HEK293T (cell line): ENCODE measurements at regions not wholly inside any gene's neighbourhood (a gene's known extent, or its start where the extent isn't known, plus 50 kb on each side); places are given as distances from the start of the nearest gene placed in this dataset.

Experiments used
- ARNT ChIP-seq: fragments of 450-650 bp; IDR thresholded peaks from 2 replicates; pipeline ENCODE4 v1.6.1; 2017; ENCODE audit warnings: mild to moderate bottlenecking
- ELF4 ChIP-seq: fragments of 450-650 bp; IDR thresholded peaks from 2 replicates; pipeline ENCODE4 v1.6.1; 2017; ENCODE audit warnings: antibody characterized with exemption
- FOXA1 ChIP-seq: fragments of 450-650 bp; IDR thresholded peaks from 2 replicates; pipeline ENCODE4 v1.6.1; 2016; ENCODE audit warnings: mild to moderate bottlenecking
- FOXM1 ChIP-seq: fragments of 450-650 bp; IDR thresholded peaks from 2 replicates; pipeline ENCODE4 v1.6.1; 2017; ENCODE audit warnings: mild to moderate bottlenecking, borderline replicate concordance
- HDGF ChIP-seq: fragments of 450-650 bp; IDR thresholded peaks from 2 replicates; pipeline ENCODE4 v1.6.1; 2017; ENCODE audit warnings: antibody characterized with exemption, borderline replicate concordance
- SP1 ChIP-seq: fragments of 450-650 bp; IDR thresholded peaks from 2 replicates; pipeline ENCODE4 v1.6.1; 2017
- SUZ12 ChIP-seq: fragments of 450-650 bp; IDR thresholded peaks from 2 replicates; pipeline ENCODE4 v1.6.1; 2016; ENCODE audit warnings: mild to moderate bottlenecking
- ZNF384 ChIP-seq: fragments of 450-650 bp; IDR thresholded peaks from 2 replicates; pipeline ENCODE4 v1.6.1; 2016
- TF ChIP-seq, protein P1 (sequence below): fragments of 450-650 bp; IDR thresholded peaks from 2 replicates; pipeline ENCODE4 v1.6.1; 2016

DNA sequence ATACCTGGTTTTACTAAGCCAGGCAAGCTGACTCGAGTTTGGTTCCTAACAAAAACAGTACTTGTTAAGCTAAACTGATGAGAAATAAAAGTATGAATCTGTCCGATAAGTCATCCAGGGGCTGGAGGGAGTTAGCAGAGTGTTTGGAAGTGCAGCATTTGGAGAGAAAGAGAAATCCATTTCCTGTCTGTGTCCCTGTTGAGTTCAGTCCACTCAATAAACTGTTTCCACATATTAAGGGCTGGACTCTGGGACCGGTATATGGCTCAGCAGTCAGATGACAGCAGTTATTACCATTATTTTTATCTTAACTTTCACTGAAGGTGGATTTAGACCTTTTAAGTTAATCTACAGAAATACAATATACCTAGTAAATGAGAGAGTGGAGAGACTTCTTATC, 130.6 kb upstream of the ADRA1B start:
- TF ChIP-seq FOXA1 (no peak), FOXM1 (no peak), ZNF384 (no peak), SUZ12 (no peak), SP1 (no peak), ARNT (no peak), HDGF (no peak), ELF4 (no peak)
- TF ChIP-seq, protein P1, sequence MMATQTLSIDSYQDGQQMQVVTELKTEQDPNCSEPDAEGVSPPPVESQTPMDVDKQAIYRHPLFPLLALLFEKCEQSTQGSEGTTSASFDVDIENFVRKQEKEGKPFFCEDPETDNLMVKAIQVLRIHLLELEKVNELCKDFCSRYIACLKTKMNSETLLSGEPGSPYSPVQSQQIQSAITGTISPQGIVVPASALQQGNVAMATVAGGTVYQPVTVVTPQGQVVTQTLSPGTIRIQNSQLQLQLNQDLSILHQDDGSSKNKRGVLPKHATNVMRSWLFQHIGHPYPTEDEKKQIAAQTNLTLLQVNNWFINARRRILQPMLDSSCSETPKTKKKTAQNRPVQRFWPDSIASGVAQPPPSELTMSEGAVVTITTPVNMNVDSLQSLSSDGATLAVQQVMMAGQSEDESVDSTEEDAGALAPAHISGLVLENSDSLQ, result no peak
